HepG2 (cell line): ENCODE measurements at regions not wholly inside any gene's neighbourhood (a gene's known extent, or its start where the extent isn't known, plus 50 kb on each side); places are given as distances from the start of the nearest gene placed in this dataset.

ENCODE experiments used
- ATAC-seq: fragments of 200-7000 bp; cut with Tn5 transposase; 3 replicates; pipeline ENCODE4 v1.9.1; 2020; ENCODE audit warnings: mild to moderate bottlenecking, moderate library complexity
- BruUV-seq: library from RNA; stranded (reverse); fragments of 400-500 nt; replicated peaks from 2 replicates; lab custom pipeline; 2021; lab: Mats Ljungman, UMichigan
- CTCF ChIA-PET: fragments of 300-600 bp; formaldehyde crosslinking; extraction: SDS; loops from one replicate; lab custom pipeline; 2021; ENCODE audit warnings: low total read pairs, inconsistent platforms, low intra/inter-chr PET ratio; lab: Yijun Ruan, JAX
- POLR2A ChIA-PET: fragments of 350-600 bp; sonication (Branson Sonifier 250); formaldehyde crosslinking; loops from one replicate; lab custom pipeline; 2020; ENCODE audit warnings: antibody characterized with exemption, inconsistent platforms; lab: Yijun Ruan, JAX
- DNase-seq: peaks from one replicate; pipeline ENCODE4 v3.0.0-alpha.2; 2015; ENCODE audit warnings: low spot score
- FAIRE-seq: peaks from 3 replicates; lab custom pipeline; 2011; peaks lifted over from hg19 to GRCh38; lab: Jason Lieb, UNC
- H2AFZ ChIP-seq: one replicate; pipeline ENCODE4 v1.6.1; 2011; ENCODE audit warnings: low read length, inconsistent platforms
- H3K27ac ChIP-seq: fragments of 300-600 bp; 3 replicates; pipeline ENCODE4 v1.8.0; 2011; ENCODE audit warnings: mixed run types, mild to moderate bottlenecking, mixed read lengths, low read length, inconsistent platforms; ENCODE audit not compliant: insufficient read depth; ENCODE audit errors: extremely low read length
- H3K27me3 ChIP-seq, 2 experiments: fragments of 200-600 bp in 1 of 2; 2 replicates in 1 of 2; 3 replicates in 1 of 2; pipeline versions ENCODE4 v1.6.0 to v1.8.0; 2011; ENCODE audit warnings: low read length in 2 of 2, mild to moderate bottlenecking in 2 of 2, moderate library complexity in 2 of 2, inconsistent platforms in 1 of 2; ENCODE audit not compliant: insufficient read depth in 2 of 2, control insufficient read depth in 1 of 2
- H3K36me3 ChIP-seq, 2 experiments: fragments of 200-600 bp in 1 of 2; replicated peaks in 1 of 2; 2 replicates in 1 of 2; 3 replicates in 1 of 2; pipeline versions ENCODE4 v1.5.1 to v1.8.0; 2011; ENCODE audit warnings: low read length in 2 of 2, inconsistent platforms in 1 of 2; ENCODE audit not compliant: insufficient read depth in 2 of 2, control insufficient read depth in 1 of 2
- H3K4me1 ChIP-seq: 2 replicates; pipeline ENCODE4 v1.5.1; 2012; ENCODE audit warnings: low read length, inconsistent platforms; ENCODE audit not compliant: insufficient read depth
- H3K4me2 ChIP-seq: 2 replicates; pipeline ENCODE4 v1.6.0; 2011; ENCODE audit warnings: low read depth, low read length, inconsistent platforms
- H3K4me3 ChIP-seq, 3 experiments: fragments of 200-600 bp in 1 of 3; sonication (generic), shearing (Covaris generic) in 1 of 3; replicated peaks in 1 of 3; 2 replicates each; pipeline ENCODE4 v1.5.1; 2011 to 2016; ENCODE audit warnings: low read length in 3 of 3, inconsistent platforms in 2 of 3, low read depth in 2 of 3, mild to moderate bottlenecking in 2 of 3, control low read depth in 1 of 3, mixed read lengths in 1 of 3; ENCODE audit not compliant: insufficient read depth in 1 of 3
- H3K79me2 ChIP-seq: one replicate; pipeline ENCODE4 v1.6.1; 2011; ENCODE audit warnings: low read length, inconsistent platforms; ENCODE audit not compliant: insufficient read depth
- H3K9ac ChIP-seq: 2 replicates; pipeline ENCODE4 v1.6.0; 2011; ENCODE audit warnings: mild to moderate bottlenecking, low read depth, low read length, inconsistent platforms; ENCODE audit not compliant: insufficient read depth
- H3K9me3 ChIP-seq: 2 replicates; pipeline ENCODE4 v1.5.1; 2012; ENCODE audit warnings: mild to moderate bottlenecking, low read length
- H4K20me1 ChIP-seq: 2 replicates; pipeline ENCODE4 v1.6.0; 2011; ENCODE audit warnings: inconsistent platforms, mild to moderate bottlenecking, low read length, moderate library complexity; ENCODE audit not compliant: insufficient read depth
- AKNA ChIP-seq: sonication (generic); formaldehyde crosslinking; IDR thresholded peaks from 2 replicates; pipeline ENCODE4 v1.4.0; 2020; ENCODE audit warnings: missing genetic modification reagents, borderline replicate concordance
- GPBP1L1 ChIP-seq: sonication (generic); formaldehyde crosslinking; IDR thresholded peaks from 2 replicates; pipeline ENCODE4 v1.5.0; 2020; ENCODE audit warnings: mild to moderate bottlenecking, missing genetic modification reagents
- GZF1 ChIP-seq: sonication (generic); formaldehyde crosslinking; IDR thresholded peaks from 2 replicates; pipeline ENCODE4 v1.5.1; 2020; ENCODE audit warnings: mild to moderate bottlenecking, missing genetic modification reagents
- IRF2 ChIP-seq: IDR thresholded peaks from 2 replicates; pipeline ENCODE4 v1.6.1; 2018; ENCODE audit warnings: missing genetic modification reagents, missing compliant biosample characterization
- KMT2B ChIP-seq: IDR thresholded peaks from 2 replicates; pipeline ENCODE4 v1.6.1; 2016; ENCODE audit warnings: missing genetic modification reagents, missing compliant biosample characterization
- RFX3 ChIP-seq: IDR thresholded peaks from 2 replicates; pipeline ENCODE4 v1.6.1; 2016; ENCODE audit warnings: missing biosample characterization, missing genetic modification reagents
- SMAD9 ChIP-seq: sonication (generic); formaldehyde crosslinking; IDR thresholded peaks from 2 replicates; pipeline ENCODE4 v1.5.1; 2020; ENCODE audit warnings: mild to moderate bottlenecking, missing genetic modification reagents
- ZNF34 ChIP-seq: sonication (generic); formaldehyde crosslinking; IDR thresholded peaks from 2 replicates; pipeline ENCODE4 v1.4.0; 2020; ENCODE audit warnings: mild to moderate bottlenecking, missing genetic modification reagents, borderline replicate concordance
- ZNF430 ChIP-seq: sonication (generic); formaldehyde crosslinking; IDR thresholded peaks from 2 replicates; pipeline ENCODE4 v1.9.0; 2021; ENCODE audit warnings: mild to moderate bottlenecking, missing genetic modification reagents
- ZNF530 ChIP-seq: sonication (generic); formaldehyde crosslinking; IDR thresholded peaks from 2 replicates; pipeline ENCODE4 v1.5.0; 2020; ENCODE audit warnings: low read depth, mild to moderate bottlenecking, missing genetic modification reagents
- WGBS: methylation state at CpG from one replicate; pipeline ENCODE4 v1.1.6; 2017; ENCODE audit warnings: low lambda C conversion rate; 5-methylcytosine and 5-hydroxymethylcytosine counted together
- in situ Hi-C: cut with HindIII; loops from 2 replicates; pipeline ENCODE4 v1.10.0; 2017; ENCODE audit warnings: low pct_unique_long_range_greater_than_20kb; ENCODE audit not compliant: extremely low pct_ligation_motif_present
- intact Hi-C: fragments of 100-400 bp; cut with micrococcal nuclease; formaldehyde crosslinking; loops from one replicate; pipeline ENCODE4 v1.10.0; 2022; ENCODE audit not compliant: unreplicated experiment

- WGBS: 0% methylated on average over 4 of the region's 16 CpGs
Measured at GRCh38 chr7:63031838-63032436, 966.7 kb upstream of the ZNF722 start.

More at GRCh38 chr7:63031838-63032436, 966.7 kb upstream of the ZNF722 start:
- Histone ChIP-seq H3K4me1 (no peaks in the 10 kb centered on the region), H3K4me2 (no peak overlapping the region), H3K79me2 (no peaks in the 10 kb centered on the region), H3K9me3 (peaks cover 94% of the 10 kb centered on the region), H2AFZ (no peak overlapping the region), H4K20me1 (no peaks in the 10 kb centered on the region), H3K27me3 (no peaks in the 10 kb centered on the region), H3K9ac (no peak overlapping the region), H3K27ac (no peak overlapping the region), H3K36me3 (no peaks in the 10 kb centered on the region), H3K4me3 (no peak overlapping the region)
- POLR2A ChIA-PET: no interaction called here
- FAIRE-seq (no peak), ATAC-seq (no peak), DNase-seq (no peak)
- no peak for TF ChIP-seq GZF1 (CRISPR knock-in tag)
- no peak for TF ChIP-seq ZNF430
- TF ChIP-seq SMAD9: no peak
- no peak for TF ChIP-seq ZNF34
- no peak for TF ChIP-seq AKNA (CRISPR knock-in tag)
- no peak for TF ChIP-seq IRF2
- no peak for TF ChIP-seq GPBP1L1 (CRISPR knock-in tag)
- TF ChIP-seq ZNF530 (CRISPR knock-in tag): no peak
- no peak for TF ChIP-seq RFX3 (CRISPR knock-in tag)
- no peak for TF ChIP-seq KMT2B
- CTCF ChIA-PET: no interaction called here
- in situ Hi-C loops: no loop called here
- BruUV-seq: no TSS peak
- intact Hi-C loops: no loop called here
